MCF 10A (cell line): ENCODE measurements at regions not wholly inside any gene's neighbourhood (a gene's known extent, or its start where the extent isn't known, plus 50 kb on each side); places are given as distances from the start of the nearest gene placed in this dataset.

Experiments used
- BruUV-seq: library from RNA; stranded (reverse); fragments of 400-500 nt; replicated peaks from 2 replicates; lab custom pipeline; 2021; lab: Mats Ljungman, UMichigan
- CTCF ChIA-PET: fragments of 300-600 bp; sonication (Branson Sonifier 250); formaldehyde crosslinking; extraction: SDS; loops from one replicate; lab custom pipeline; 2021; ENCODE audit warnings: antibody characterized with exemption, inconsistent platforms; lab: Yijun Ruan, JAX
- POLR2A ChIA-PET: fragments of 300-600, 350-650 bp; sonication (Branson Sonifier 250); formaldehyde crosslinking; extraction: SDS; loops from one replicate; lab custom pipeline; 2020; ENCODE audit warnings: antibody characterized with exemption, inconsistent platforms; lab: Yijun Ruan, JAX
- DNase-seq: peaks from one replicate; pipeline ENCODE4 v3.0.0-alpha.2; 2018; ENCODE audit not compliant: unreplicated experiment
- H3K27ac Mint-ChIP-seq: one replicate; pipeline ENCODE4 v1.8.0; 2022; ENCODE audit warnings: mild to moderate bottlenecking, low read depth, mixed read lengths; ENCODE audit not compliant: unreplicated experiment
- H3K27me3 Mint-ChIP-seq: one replicate; pipeline ENCODE4 v1.8.0; 2022; ENCODE audit warnings: mixed read lengths; ENCODE audit not compliant: insufficient read depth, unreplicated experiment
- H3K36me3 Mint-ChIP-seq: one replicate; pipeline ENCODE4 v1.8.0; 2022; ENCODE audit warnings: mild to moderate bottlenecking, moderate library complexity, mixed read lengths; ENCODE audit not compliant: insufficient read depth, unreplicated experiment
- H3K4me1 Mint-ChIP-seq: one replicate; pipeline ENCODE4 v1.8.0; 2022; ENCODE audit warnings: mixed read lengths; ENCODE audit not compliant: insufficient read depth, unreplicated experiment
- H3K4me3 Mint-ChIP-seq: one replicate; pipeline ENCODE4 v1.8.0; 2022; ENCODE audit warnings: mild to moderate bottlenecking, moderate library complexity, mixed read lengths; ENCODE audit not compliant: unreplicated experiment
- H3K9me3 Mint-ChIP-seq: one replicate; pipeline ENCODE4 v1.8.0; 2022; ENCODE audit warnings: mixed read lengths; ENCODE audit not compliant: unreplicated experiment
- intact Hi-C: fragments of 100-400 bp; cut with micrococcal nuclease; formaldehyde crosslinking; loops from 2 replicates; pipeline ENCODE4 v1.14.1; 2022
- TF ChIP-seq, protein P1 (sequence below): fragments of 200-600 bp; IDR thresholded peaks from one replicate; pipeline ENCODE4 v1.8.0; 2022; ENCODE audit warnings: antibody characterized with exemption, mild to moderate bottlenecking; ENCODE audit not compliant: unreplicated experiment

DNA sequence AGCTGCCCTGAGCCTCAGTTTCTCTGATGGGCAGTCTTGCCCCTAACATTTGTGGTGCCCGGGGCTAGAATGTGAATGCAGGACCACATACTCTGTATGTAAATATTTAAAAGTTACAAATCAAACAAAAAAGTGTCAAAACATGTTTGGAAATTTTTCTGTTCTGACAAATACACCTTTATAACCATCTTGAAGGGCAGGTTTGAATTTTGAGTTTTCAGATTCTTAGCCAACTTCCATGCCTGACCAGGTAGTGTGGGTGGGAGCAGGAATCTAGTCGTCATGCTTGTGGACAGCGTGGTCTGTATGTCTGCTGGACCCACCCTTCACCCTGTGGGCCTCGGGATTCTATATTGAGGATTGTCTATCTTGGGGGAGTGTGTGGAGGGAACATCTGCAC, 325.1 kb downstream of the SOX4 start:
- no TSS peak for BruUV-seq
- ChIA-PET POLR2A (no interaction called here), CTCF (no interaction called here)
- Mint-ChIP-seq H3K27ac (no peak overlapping the region), H3K4me3 (no peak overlapping the region), H3K36me3 (no peaks in the 10 kb centered on the region), H3K4me1 (peaks cover 10% of the 10 kb centered on the region), H3K27me3 (no peaks in the 10 kb centered on the region), H3K9me3 (no peaks in the 10 kb centered on the region)
- intact Hi-C loops, result no loop called here
- DNase-seq, result no peak
- TF ChIP-seq, protein P1, sequence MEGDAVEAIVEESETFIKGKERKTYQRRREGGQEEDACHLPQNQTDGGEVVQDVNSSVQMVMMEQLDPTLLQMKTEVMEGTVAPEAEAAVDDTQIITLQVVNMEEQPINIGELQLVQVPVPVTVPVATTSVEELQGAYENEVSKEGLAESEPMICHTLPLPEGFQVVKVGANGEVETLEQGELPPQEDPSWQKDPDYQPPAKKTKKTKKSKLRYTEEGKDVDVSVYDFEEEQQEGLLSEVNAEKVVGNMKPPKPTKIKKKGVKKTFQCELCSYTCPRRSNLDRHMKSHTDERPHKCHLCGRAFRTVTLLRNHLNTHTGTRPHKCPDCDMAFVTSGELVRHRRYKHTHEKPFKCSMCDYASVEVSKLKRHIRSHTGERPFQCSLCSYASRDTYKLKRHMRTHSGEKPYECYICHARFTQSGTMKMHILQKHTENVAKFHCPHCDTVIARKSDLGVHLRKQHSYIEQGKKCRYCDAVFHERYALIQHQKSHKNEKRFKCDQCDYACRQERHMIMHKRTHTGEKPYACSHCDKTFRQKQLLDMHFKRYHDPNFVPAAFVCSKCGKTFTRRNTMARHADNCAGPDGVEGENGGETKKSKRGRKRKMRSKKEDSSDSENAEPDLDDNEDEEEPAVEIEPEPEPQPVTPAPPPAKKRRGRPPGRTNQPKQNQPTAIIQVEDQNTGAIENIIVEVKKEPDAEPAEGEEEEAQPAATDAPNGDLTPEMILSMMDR, result no peak

DNA sequence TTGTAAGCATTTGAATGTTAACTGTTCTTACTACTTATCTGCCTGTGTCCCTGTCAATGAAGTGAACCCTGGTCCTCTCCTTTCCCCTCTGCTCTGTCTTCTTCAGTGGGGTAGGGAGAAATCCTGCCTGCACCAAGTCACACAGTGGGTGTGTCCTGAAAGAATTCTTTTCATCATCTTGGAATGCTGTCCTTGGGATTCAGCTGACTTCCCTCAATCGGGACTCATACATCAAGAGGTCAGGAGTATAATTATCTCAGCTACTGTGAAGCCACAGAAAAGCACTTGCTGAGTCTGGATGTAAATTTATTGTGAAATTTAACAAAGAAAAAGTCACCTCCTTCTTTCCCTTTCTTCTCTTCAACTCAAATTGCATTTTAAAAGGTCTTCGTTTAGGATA, 328.5 kb downstream of the SOX4 start:
- no peak overlapping the region for H3K27ac Mint-ChIP-seq
- intact Hi-C loops, result no loop called here
- TF ChIP-seq, protein P1, result no peak
- H3K9me3 Mint-ChIP-seq, result peaks cover 8% of the 10 kb centered on the region
- no peaks in the 10 kb centered on the region for H3K27me3 Mint-ChIP-seq
- POLR2A ChIA-PET, result interaction anchor here (0.7 kb wide), 1 partner anchor 72 kb away, joined by 3 read pairs; no protein-coding TSS in a partner anchor
- no TSS peak for BruUV-seq
- H3K4me1 Mint-ChIP-seq, result no peaks in the 10 kb centered on the region
- no peak overlapping the region for H3K4me3 Mint-ChIP-seq
- no peaks in the 10 kb centered on the region for H3K36me3 Mint-ChIP-seq
- CTCF ChIA-PET, result interaction anchor here (0.6 kb wide), 1 partner anchor 1055 kb away, joined by 3 read pairs; no protein-coding TSS in a partner anchor
- no peak for DNase-seq

DNA sequence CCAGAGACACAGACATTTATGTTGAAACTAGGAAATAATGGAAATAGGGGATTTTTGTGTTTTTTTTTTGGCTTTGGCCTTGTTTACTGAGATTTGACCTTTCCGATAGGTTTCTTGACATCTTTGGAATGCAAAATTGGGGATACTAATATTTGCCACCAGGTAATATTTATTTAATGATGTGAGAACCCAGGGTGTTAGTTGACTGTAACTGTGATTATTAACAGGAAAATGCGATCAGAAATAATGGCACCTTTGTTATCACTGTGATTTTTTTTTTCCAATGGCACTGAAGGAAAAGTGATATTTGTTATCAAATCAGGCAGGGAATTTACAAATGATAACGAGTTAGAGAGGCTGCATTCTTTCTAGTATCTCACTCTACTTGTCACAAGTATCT, 330.5 kb downstream of the SOX4 start:
- TF ChIP-seq, protein P1, result no peak
- intact Hi-C loops, result no loop called here
- POLR2A ChIA-PET, result no interaction called here
- no peaks in the 10 kb centered on the region for H3K36me3 Mint-ChIP-seq
- CTCF ChIA-PET, result no interaction called here
- H3K4me3 Mint-ChIP-seq, result no peak overlapping the region
- H3K4me1 Mint-ChIP-seq, result no peaks in the 10 kb centered on the region
- peaks cover 8% of the 10 kb centered on the region for H3K9me3 Mint-ChIP-seq
- no peak for DNase-seq
- BruUV-seq, result no TSS peak
- H3K27ac Mint-ChIP-seq, result no peak overlapping the region
- H3K27me3 Mint-ChIP-seq, result no peaks in the 10 kb centered on the region

DNA sequence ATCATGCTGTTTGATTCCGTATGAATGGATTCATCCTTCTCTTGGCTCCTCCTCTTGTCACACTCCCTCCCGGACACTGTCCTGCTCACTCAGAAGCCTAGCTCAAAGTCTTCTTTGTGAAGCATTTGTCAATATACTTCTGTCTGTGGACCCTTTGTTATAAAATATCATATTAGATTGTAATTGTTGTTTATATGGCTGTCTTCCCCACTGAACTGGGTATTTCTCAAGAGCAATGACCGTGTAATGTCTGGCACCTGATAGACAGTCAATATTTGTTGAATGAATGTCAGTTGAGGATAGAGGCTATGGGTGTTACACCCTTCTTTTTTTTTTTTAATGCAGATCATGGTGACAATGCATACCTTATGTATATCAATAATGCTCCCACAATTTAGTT, 335.3 kb downstream of the SOX4 start:
- Mint-ChIP-seq H3K27ac (no peak overlapping the region), H3K4me1 (no peaks in the 10 kb centered on the region), H3K9me3 (peaks cover 8% of the 10 kb centered on the region), H3K27me3 (no peaks in the 10 kb centered on the region), H3K36me3 (no peaks in the 10 kb centered on the region), H3K4me3 (no peak overlapping the region)
- intact Hi-C loops, result no loop called here
- DNase-seq, result no peak
- ChIA-PET CTCF (interaction anchor here (0.6 kb wide), 2 partner anchors 56 to 72 kb away, joined by 3 to 6 read pairs; no protein-coding TSS in a partner anchor), POLR2A (no interaction called here)
- TF ChIP-seq, protein P1, result no peak
- no TSS peak for BruUV-seq
